ENCODE measurements at regions not wholly inside any gene's neighbourhood (a gene's known extent, or its start where the extent isn't known, plus 50 kb on each side); places are given as distances from the start of the nearest gene placed in this dataset.

GRCh38 chr10:47198221-47198620 lies 101.8 kb upstream of the GDF10 start:
- TF ChIP-seq, protein P1, sequence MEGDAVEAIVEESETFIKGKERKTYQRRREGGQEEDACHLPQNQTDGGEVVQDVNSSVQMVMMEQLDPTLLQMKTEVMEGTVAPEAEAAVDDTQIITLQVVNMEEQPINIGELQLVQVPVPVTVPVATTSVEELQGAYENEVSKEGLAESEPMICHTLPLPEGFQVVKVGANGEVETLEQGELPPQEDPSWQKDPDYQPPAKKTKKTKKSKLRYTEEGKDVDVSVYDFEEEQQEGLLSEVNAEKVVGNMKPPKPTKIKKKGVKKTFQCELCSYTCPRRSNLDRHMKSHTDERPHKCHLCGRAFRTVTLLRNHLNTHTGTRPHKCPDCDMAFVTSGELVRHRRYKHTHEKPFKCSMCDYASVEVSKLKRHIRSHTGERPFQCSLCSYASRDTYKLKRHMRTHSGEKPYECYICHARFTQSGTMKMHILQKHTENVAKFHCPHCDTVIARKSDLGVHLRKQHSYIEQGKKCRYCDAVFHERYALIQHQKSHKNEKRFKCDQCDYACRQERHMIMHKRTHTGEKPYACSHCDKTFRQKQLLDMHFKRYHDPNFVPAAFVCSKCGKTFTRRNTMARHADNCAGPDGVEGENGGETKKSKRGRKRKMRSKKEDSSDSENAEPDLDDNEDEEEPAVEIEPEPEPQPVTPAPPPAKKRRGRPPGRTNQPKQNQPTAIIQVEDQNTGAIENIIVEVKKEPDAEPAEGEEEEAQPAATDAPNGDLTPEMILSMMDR (IDR thresholded peaks at IDR 0.05 in 8 of 11, conservative IDR thresholded peaks at IDR 0.05 in 3 of 11), result no peak
- TF ChIP-seq POLR2A (IDR thresholded peaks at IDR 0.05), result no peak

Measured in spleen (tissue), 7 donors.